Stimulated activated naive CD8-positive, alpha-beta T cell treated with anti-CD3 and anti-CD28 coated beads, Interleukin-15, Interleukin-2, amounts not matched to agents 100 U/mL and 50 U/mL, for 24 hours (primary cell): ENCODE measurements at regions not wholly inside any gene's neighbourhood (a gene's known extent, or its start where the extent isn't known, plus 50 kb on each side); places are given as distances from the start of the nearest gene placed in this dataset.

Experiments used
- ATAC-seq: fragments of 150-1000 bp; cut with Tn5 transposase; one replicate; pipeline ENCODE4 v1.10.0; 2021
- DNase-seq: peaks from one replicate; pipeline ENCODE4 v3.0.0; 2021

GRCh38 chrX:39283239-39283638 lies 482.0 kb downstream of the MID1IP1 start:
- DNase-seq (no peak), ATAC-seq (no peak)

GRCh38 chrX:39288592-39288991 lies 487.3 kb downstream of the MID1IP1 start:
- ATAC-seq (no peak), DNase-seq (no peak)

- DNase-seq = no peak
- peak; percentile 49 for ATAC-seq
Measured at GRCh38 chrX:39289827-39290226, 488.6 kb downstream of the MID1IP1 start.

GRCh38 chrX:39293203-39293602 lies 491.9 kb downstream of the MID1IP1 start:
- DNase-seq (no peak), ATAC-seq (peak; percentile 30)

- DNase-seq (no peak), ATAC-seq (no peak)
Measured at GRCh38 chrX:39296472-39296871, 495.2 kb downstream of the MID1IP1 start.

- ATAC-seq = peak; percentile 85
Measured at GRCh38 chrX:39298821-39299220, 497.6 kb downstream of the MID1IP1 start.

GRCh38 chrX:39299615-39300014 lies 498.4 kb downstream of the MID1IP1 start:
- ATAC-seq = no peak
- DNase-seq = no peak

More at GRCh38 chrX:39298821-39299220, 497.6 kb downstream of the MID1IP1 start:
- no peak for DNase-seq

- ATAC-seq = no peak
- DNase-seq = no peak
Measured at GRCh38 chrX:39301036-39301435, 499.8 kb downstream of the MID1IP1 start.

- no peak for ATAC-seq
- DNase-seq = no peak
Measured at GRCh38 chrX:39302838-39303237, 501.6 kb downstream of the MID1IP1 start.

- no peak for ATAC-seq
- no peak for DNase-seq
Measured at GRCh38 chrX:39304746-39305145, 503.5 kb downstream of the MID1IP1 start.

- ATAC-seq = no peak
Measured at GRCh38 chrX:39307488-39307887, 506.2 kb downstream of the MID1IP1 start.

GRCh38 chrX:39308126-39308525 lies 506.9 kb downstream of the MID1IP1 start:
- no peak for ATAC-seq

More at GRCh38 chrX:39307488-39307887, 506.2 kb downstream of the MID1IP1 start:
- DNase-seq = no peak

GRCh38 chrX:39309018-39309635 lies 507.9 kb downstream of the MID1IP1 start:
- DNase-seq = peak; percentile 55
- ATAC-seq = peak; percentile 91

More at GRCh38 chrX:39308126-39308525, 506.9 kb downstream of the MID1IP1 start:
- DNase-seq = no peak

- peak; percentile 47 for ATAC-seq
- DNase-seq = no peak
Measured at GRCh38 chrX:39309721-39310152, 508.5 kb downstream of the MID1IP1 start.

GRCh38 chrX:39310891-39311290 lies 509.6 kb downstream of the MID1IP1 start:
- ATAC-seq = no peak
- no peak for DNase-seq

- DNase-seq = no peak
- ATAC-seq = no peak
Measured at GRCh38 chrX:39311646-39312045, 510.4 kb downstream of the MID1IP1 start.

GRCh38 chrX:39313146-39313545 lies 511.9 kb downstream of the MID1IP1 start:
- ATAC-seq (no peak), DNase-seq (no peak)

- DNase-seq (no peak), ATAC-seq (no peak)
Measured at GRCh38 chrX:39318506-39319343, 517.5 kb downstream of the MID1IP1 start.

GRCh38 chrX:39320165-39320564 lies 518.9 kb downstream of the MID1IP1 start:
- ATAC-seq (no peak), DNase-seq (no peak)

GRCh38 chrX:39322496-39322895 lies 521.2 kb downstream of the MID1IP1 start:
- DNase-seq (no peak), ATAC-seq (no peak)

GRCh38 chrX:39324233-39324930 lies 523.1 kb downstream of the MID1IP1 start:
- DNase-seq (no peak), ATAC-seq (no peak)

- DNase-seq (no peak), ATAC-seq (peak; percentile 19)
Measured at GRCh38 chrX:39327255-39327654, 526.0 kb downstream of the MID1IP1 start.

GRCh38 chrX:39327705-39328104 lies 526.4 kb downstream of the MID1IP1 start:
- ATAC-seq (no peak), DNase-seq (no peak)
